ENCODE measurements at regions not wholly inside any gene's neighbourhood (a gene's known extent, or its start where the extent isn't known, plus 50 kb on each side); places are given as distances from the start of the nearest gene placed in this dataset.

GRCh38 chr2:133885847-133886246 is 317.6 kb upstream of the NCKAP5 start:
- TF ChIP-seq CTCF (IDR thresholded peaks at IDR 0.05; ENCODE audit: low read depth, low read length, poor library complexity, severe bottlenecking) (no peak), EZH2phosphoT487 (IDR thresholded peaks at IDR 0.05; ENCODE audit: borderline replicate concordance, low read length) (no peak)

Data from DOHH2 (cell line).